H1 (cell line): ENCODE measurements at regions not wholly inside any gene's neighbourhood (a gene's known extent, or its start where the extent isn't known, plus 50 kb on each side); places are given as distances from the start of the nearest gene placed in this dataset.
A peak's percentile ranks its signal among the peaks of the same experiment; 100 is the strongest.

Experiments
- CTCF ChIA-PET: fragments of 300-600 bp; sonication (Branson Sonifier 250); formaldehyde crosslinking; loops from one replicate; lab custom pipeline; 2021; ENCODE audit not compliant: partially characterized antibody; lab: Charles Lee
- POLR2A ChIA-PET: fragments of 300-600 bp; sonication (Branson Sonifier 250); formaldehyde crosslinking; loops from one replicate; lab custom pipeline; 2021; ENCODE audit warnings: inconsistent platforms; ENCODE audit not compliant: partially characterized antibody; lab: Charles Lee
- DNase-seq, 2 experiments: peaks; one replicate each; pipeline versions ENCODE4 v3.0.0 to v3.0.0-alpha.2; 2010 to 2022; ENCODE audit warnings: low spot score in 2 of 2, low read depth in 1 of 2, mixed read lengths in 1 of 2
- FAIRE-seq: peaks from 2 replicates; lab custom pipeline; 2011; peaks lifted over from hg19 to GRCh38; lab: Jason Lieb, UNC
- H2AFZ ChIP-seq: 2 replicates; pipeline ENCODE4 v1.8.1; 2012; ENCODE audit warnings: low read length, inconsistent platforms
- H2AK5ac ChIP-seq: 2 replicates; pipeline ENCODE4 v1.6.1; 2013; ENCODE audit warnings: low read depth, low read length
- H2BK120ac ChIP-seq: replicated peaks from 2 replicates; pipeline ENCODE3; 2013; ENCODE audit warnings: low read depth, low read length, inconsistent platforms
- H2BK12ac ChIP-seq: 2 replicates; pipeline ENCODE4 v1.6.1; 2013; ENCODE audit warnings: low read depth, low read length
- H2BK15ac ChIP-seq: 2 replicates; pipeline ENCODE4 v1.6.1; 2013; ENCODE audit warnings: low read length
- H2BK20ac ChIP-seq: 2 replicates; pipeline ENCODE4 v1.6.1; 2013; ENCODE audit warnings: low read length
- H2BK5ac ChIP-seq: 2 replicates; pipeline ENCODE4 v1.6.1; 2013; ENCODE audit warnings: low read depth, low read length
- H3K14ac ChIP-seq: 2 replicates; pipeline ENCODE4 v1.6.1; 2013; ENCODE audit warnings: inconsistent platforms; ENCODE audit not compliant: insufficient read length
- H3K18ac ChIP-seq: 2 replicates; pipeline ENCODE4 v1.6.1; 2013; ENCODE audit warnings: low read length; ENCODE audit errors: extremely low read depth
- H3K23ac ChIP-seq: 2 replicates; pipeline ENCODE4 v1.6.1; 2013; ENCODE audit warnings: inconsistent platforms; ENCODE audit not compliant: insufficient read length
- H3K23me2 ChIP-seq: 2 replicates; pipeline ENCODE4 v1.6.1; 2013; ENCODE audit warnings: low read depth, low read length
- H3K27ac ChIP-seq: 2 replicates; pipeline ENCODE4 v1.6.1; 2011; ENCODE audit warnings: low read depth, low read length, inconsistent platforms
- H3K27me3 ChIP-seq, 4 experiments: replicated peaks in 1 of 4; 1 replicate in 1 of 4; 2 replicates in 3 of 4; pipeline versions ENCODE4 v1.6.1 to v1.8.1; 2011 to 2013; ENCODE audit warnings: low read length in 3 of 4, mild to moderate bottlenecking in 3 of 4, inconsistent platforms in 2 of 4, mixed read lengths in 2 of 4, moderate library complexity in 1 of 4; ENCODE audit not compliant: control insufficient read depth in 3 of 4, insufficient read depth in 3 of 4; ENCODE audit errors: extremely low read depth in 1 of 4
- H3K36me3 ChIP-seq, 4 experiments: 2 replicates each; pipeline versions ENCODE4 v1.6.1 to v1.8.1; 2011 to 2013; ENCODE audit warnings: mild to moderate bottlenecking in 4 of 4, low read length in 3 of 4, moderate library complexity in 2 of 4, control low read depth in 1 of 4, inconsistent platforms in 1 of 4; ENCODE audit not compliant: insufficient read depth in 4 of 4, control insufficient read depth in 2 of 4
- H3K4ac ChIP-seq: replicated peaks from 2 replicates; pipeline ENCODE3; 2013; ENCODE audit warnings: low read length, low read depth, mixed read lengths, inconsistent platforms; ENCODE audit not compliant: insufficient read length
- H3K4me1 ChIP-seq, 4 experiments: replicated peaks in 1 of 4; 1 replicate in 1 of 4; 2 replicates in 3 of 4; pipeline versions ENCODE4 v1.6.1 to v1.8.1; 2011 to 2013; ENCODE audit warnings: low read length in 3 of 4, inconsistent platforms in 2 of 4, mixed read lengths in 1 of 4; ENCODE audit not compliant: insufficient read depth in 4 of 4, control insufficient read depth in 3 of 4
- H3K4me2 ChIP-seq, 2 experiments: 2 replicates each; pipeline versions ENCODE4 v1.6.1 to v1.8.1; 2011 to 2013; ENCODE audit warnings: low read depth in 2 of 2, low read length in 2 of 2, control low read depth in 1 of 2, inconsistent platforms in 1 of 2, mild to moderate bottlenecking in 1 of 2; ENCODE audit not compliant: insufficient read depth in 1 of 2
- H3K4me3 ChIP-seq, 4 experiments: fragments of 200-600, 300-600 bp in 1 of 4; sonication (generic), shearing (Covaris generic), sonication (Bioruptor Twin) in 1 of 4; 2 replicates each; pipeline versions ENCODE4 v1.5.1 to v1.8.1; 2011 to 2016; ENCODE audit warnings: low read length in 4 of 4, low read depth in 3 of 4, control low read depth in 2 of 4, inconsistent platforms in 2 of 4, mild to moderate bottlenecking in 2 of 4, mixed read lengths in 1 of 4, moderate library complexity in 1 of 4; ENCODE audit not compliant: insufficient read depth in 2 of 4; ENCODE audit errors: extremely low read depth in 1 of 4
- H3K56ac ChIP-seq: replicated peaks from 2 replicates; pipeline ENCODE3; 2013; ENCODE audit warnings: low read depth, mild to moderate bottlenecking, mixed read lengths, low read length, inconsistent platforms; ENCODE audit not compliant: insufficient read length
- H3K79me1 ChIP-seq: 2 replicates; pipeline ENCODE4 v1.6.1; 2013; ENCODE audit warnings: low read depth, low read length, control low read depth
- H3K79me2 ChIP-seq, 2 experiments: 2 replicates each; pipeline versions ENCODE4 v1.6.1 to v1.8.1; 2012 to 2013; ENCODE audit warnings: low read length in 2 of 2, mild to moderate bottlenecking in 2 of 2, inconsistent platforms in 1 of 2; ENCODE audit not compliant: insufficient read depth in 2 of 2, control insufficient read depth in 1 of 2
- H3K9ac ChIP-seq, 4 experiments: replicated peaks in 1 of 4; 1 replicate in 1 of 4; 2 replicates in 3 of 4; pipeline versions ENCODE4 v1.6.1 to v1.8.1; 2011 to 2013; ENCODE audit warnings: low read depth in 3 of 4, low read length in 3 of 4, control low read depth in 2 of 4, mild to moderate bottlenecking in 2 of 4, moderate library complexity in 2 of 4, inconsistent platforms in 1 of 4; ENCODE audit errors: extremely low read depth in 1 of 4
- H3K9me3 ChIP-seq, 2 experiments: 2 replicates each; pipeline versions ENCODE4 v1.6.1 to v1.8.1; 2012 to 2013; ENCODE audit warnings: mild to moderate bottlenecking in 2 of 2, moderate library complexity in 2 of 2, control low read depth in 1 of 2, inconsistent platforms in 1 of 2, low read depth in 1 of 2, low read length in 1 of 2, mixed read lengths in 1 of 2; ENCODE audit not compliant: insufficient read depth in 2 of 2
- H4K20me1 ChIP-seq, 2 experiments: replicated peaks in 1 of 2; 2 replicates each; pipeline versions ENCODE3 to v1.8.1; 2011 to 2013; ENCODE audit warnings: inconsistent platforms in 2 of 2, low read length in 2 of 2, mild to moderate bottlenecking in 1 of 2; ENCODE audit not compliant: insufficient read depth in 2 of 2, control insufficient read depth in 1 of 2
- H4K5ac ChIP-seq: 2 replicates; pipeline ENCODE4 v1.6.1; 2013; ENCODE audit warnings: low read length, low read depth, mixed read lengths, inconsistent platforms; ENCODE audit not compliant: insufficient read length
- H4K8ac ChIP-seq: 2 replicates; pipeline ENCODE4 v1.8.0; 2013; ENCODE audit warnings: mild to moderate bottlenecking, moderate library complexity, low read length, inconsistent platforms; ENCODE audit not compliant: insufficient read depth; ENCODE audit errors: extremely low read depth
- H4K91ac ChIP-seq: replicated peaks from 2 replicates; pipeline ENCODE3; 2013; ENCODE audit warnings: low read length, mixed read lengths, inconsistent platforms; ENCODE audit not compliant: insufficient read length
- ATF2 ChIP-seq: IDR thresholded peaks from 2 replicates; pipeline ENCODE4 v1.6.1; 2012; ENCODE audit warnings: low read length, inconsistent platforms
- CTCF ChIP-seq, 3 experiments: IDR thresholded peaks; 1 replicate in 2 of 3; 2 replicates in 1 of 3; pipeline versions ENCODE4 v1.5.1 to v1.6.1; 2011; ENCODE audit warnings: low read length in 3 of 3, mild to moderate bottlenecking in 3 of 3, inconsistent platforms in 2 of 3, low read depth in 1 of 3, moderate library complexity in 1 of 3; ENCODE audit not compliant: insufficient read depth in 1 of 3; ENCODE audit errors: control extremely low read depth in 1 of 3
- GABPA ChIP-seq: IDR thresholded peaks from 2 replicates; pipeline ENCODE4 v1.6.1; 2011; ENCODE audit warnings: mild to moderate bottlenecking, low read length, moderate library complexity, borderline replicate concordance; ENCODE audit not compliant: insufficient read depth
- NRF1 ChIP-seq: IDR thresholded peaks from 2 replicates; pipeline ENCODE4 v1.6.1; 2011; ENCODE audit warnings: mild to moderate bottlenecking, low read depth, low read length, improper control_type of control experiment
- POLR2AphosphoS5 ChIP-seq: IDR thresholded peaks from 2 replicates; pipeline ENCODE4 v1.6.1; 2011; ENCODE audit warnings: low read depth, low read length
- SIX5 ChIP-seq: IDR thresholded peaks from 2 replicates; pipeline ENCODE4 v1.6.1; 2011; ENCODE audit warnings: mild to moderate bottlenecking, low read depth, low read length
- SP2 ChIP-seq: IDR thresholded peaks from 2 replicates; pipeline ENCODE4 v1.6.1; 2012; ENCODE audit warnings: mild to moderate bottlenecking, low read length, inconsistent platforms
- SUZ12 ChIP-seq: fragments of 200-600 bp; sonication (generic); IDR thresholded peaks from 2 replicates; pipeline ENCODE4 v1.6.1; 2012; ENCODE audit warnings: mild to moderate bottlenecking, inconsistent platforms, low read length, moderate library complexity, mixed read lengths
- TEAD4 ChIP-seq: IDR thresholded peaks from 2 replicates; pipeline ENCODE4 v1.6.1; 2012; ENCODE audit warnings: low read depth, low read length, inconsistent platforms, mixed read lengths
- WGBS, 2 experiments: shearing (Covaris generic) in 1 of 2; methylation state at CpG; one replicate each; pipeline versions ENCODE4 v1.1.6 to v1.1.7; 2013 to 2015; ENCODE audit warnings: low lambda C conversion rate in 2 of 2, mixed read lengths in 2 of 2, inconsistent platforms in 1 of 2, low coverage in 1 of 2, missing lambda C conversion rate in 1 of 2; ENCODE audit not compliant: insufficient replicate concordance in 2 of 2, insufficient coverage in 1 of 2, insufficient read length in 1 of 2; ENCODE audit errors: extremely low coverage in 1 of 2, missing lambda C conversion rate in 1 of 2; 5-methylcytosine and 5-hydroxymethylcytosine counted together
- TF ChIP-seq, protein P1 (sequence below): IDR thresholded peaks from 2 replicates; pipeline ENCODE4 v1.6.1; 2012; ENCODE audit warnings: inconsistent platforms

GRCh38 chr13:107942030-107942617, 273.2 kb downstream of the LIG4 start:
- H3K4me1 ChIP-seq = no peaks in the 10 kb centered on the region
- FAIRE-seq (no peak), DNase-seq (no peak)
- H3K23ac ChIP-seq = no peak overlapping the region
- H2AK5ac ChIP-seq = no peak overlapping the region
- ChIA-PET CTCF (interaction anchor here (0.9 kb wide), 1 partner anchor 13 kb away, joined by 3 read pairs; no protein-coding TSS in a partner anchor), POLR2A (no interaction called here)
- H3K27me3 ChIP-seq = no peaks in the 10 kb centered on the region
- H2AFZ ChIP-seq = peak overlapping the region; percentile 44; the same call in 1 of the 2 replicates
- no peak overlapping the region for H2BK5ac ChIP-seq
- no peak overlapping the region for H4K5ac ChIP-seq
- no peak overlapping the region for H3K56ac ChIP-seq
- H3K18ac ChIP-seq = no peak overlapping the region
- no peak overlapping the region for H3K14ac ChIP-seq
- no peak overlapping the region for H4K8ac ChIP-seq
- H3K4me2 ChIP-seq = no peak overlapping the region
- H4K91ac ChIP-seq = no peak overlapping the region
- H3K9ac ChIP-seq = no peak overlapping the region
- H4K20me1 ChIP-seq = no peaks in the 10 kb centered on the region
- 81% methylated on average over 4 of the region's 4 CpGs; no CpG with 5 or more reads in 1 of the 2 experiments for WGBS, 2 experiments
- no peaks in the 10 kb centered on the region for H3K79me1 ChIP-seq
- no peaks in the 10 kb centered on the region for H3K9me3 ChIP-seq
- no peak overlapping the region for H2BK120ac ChIP-seq
- H2BK15ac ChIP-seq = no peak overlapping the region
- no peak overlapping the region for H3K4ac ChIP-seq
- no peak overlapping the region for H2BK12ac ChIP-seq
- H3K23me2 ChIP-seq = no peaks in the 10 kb centered on the region
- H3K36me3 ChIP-seq = no peaks in the 10 kb centered on the region
- H3K27ac ChIP-seq = no peak overlapping the region
- H3K4me3 ChIP-seq = no peak overlapping the region
- no peak overlapping the region for H2BK20ac ChIP-seq
- no peaks in the 10 kb centered on the region for H3K79me2 ChIP-seq
- TF ChIP-seq, protein P1, sequence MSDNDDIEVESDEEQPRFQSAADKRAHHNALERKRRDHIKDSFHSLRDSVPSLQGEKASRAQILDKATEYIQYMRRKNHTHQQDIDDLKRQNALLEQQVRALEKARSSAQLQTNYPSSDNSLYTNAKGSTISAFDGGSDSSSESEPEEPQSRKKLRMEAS = no peak
- no peak for TF ChIP-seq SIX5
- no peak for TF ChIP-seq ATF2
- TF ChIP-seq GABPA = no peak
- no peak for TF ChIP-seq POLR2AphosphoS5
- no peak for TF ChIP-seq SUZ12
- no peak for TF ChIP-seq TEAD4
- no peak for TF ChIP-seq CTCF (IDR thresholded peaks at IDR 0.05; ENCODE audit: control extremely low read depth in 1 of 3, insufficient read depth in 1 of 3, low read depth in 1 of 3, low read length in 3 of 3)
- no peak for TF ChIP-seq SP2
- TF ChIP-seq NRF1 = no peak
